ENCODE measurements at regions not wholly inside any gene's neighbourhood (a gene's known extent, or its start where the extent isn't known, plus 50 kb on each side); places are given as distances from the start of the nearest gene placed in this dataset.

DNA sequence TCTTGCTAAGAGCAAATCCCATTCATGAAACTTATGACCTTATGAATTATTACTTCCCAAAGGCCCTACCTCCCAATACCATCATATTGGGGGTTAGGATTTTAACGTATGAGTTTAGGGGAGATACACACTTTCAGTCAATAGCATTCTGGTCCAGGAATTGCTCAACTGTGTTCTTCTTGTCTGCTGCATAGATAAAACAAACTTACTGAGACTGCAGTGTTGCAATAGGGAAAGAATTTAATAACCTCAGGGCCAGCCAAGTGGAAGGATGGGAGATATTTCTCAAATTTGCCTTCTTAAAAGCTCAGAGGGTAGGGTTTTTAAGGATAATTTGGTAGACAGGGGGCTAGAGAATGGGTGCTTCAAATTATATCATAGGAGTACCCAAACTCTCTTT is 625.8 kb downstream of the OTOL1 start:
- TF ChIP-seq POLR2AphosphoS2 (conservative IDR thresholded peaks at IDR 0.05; ENCODE audit: low read length): no peak
- TF ChIP-seq, protein P1, sequence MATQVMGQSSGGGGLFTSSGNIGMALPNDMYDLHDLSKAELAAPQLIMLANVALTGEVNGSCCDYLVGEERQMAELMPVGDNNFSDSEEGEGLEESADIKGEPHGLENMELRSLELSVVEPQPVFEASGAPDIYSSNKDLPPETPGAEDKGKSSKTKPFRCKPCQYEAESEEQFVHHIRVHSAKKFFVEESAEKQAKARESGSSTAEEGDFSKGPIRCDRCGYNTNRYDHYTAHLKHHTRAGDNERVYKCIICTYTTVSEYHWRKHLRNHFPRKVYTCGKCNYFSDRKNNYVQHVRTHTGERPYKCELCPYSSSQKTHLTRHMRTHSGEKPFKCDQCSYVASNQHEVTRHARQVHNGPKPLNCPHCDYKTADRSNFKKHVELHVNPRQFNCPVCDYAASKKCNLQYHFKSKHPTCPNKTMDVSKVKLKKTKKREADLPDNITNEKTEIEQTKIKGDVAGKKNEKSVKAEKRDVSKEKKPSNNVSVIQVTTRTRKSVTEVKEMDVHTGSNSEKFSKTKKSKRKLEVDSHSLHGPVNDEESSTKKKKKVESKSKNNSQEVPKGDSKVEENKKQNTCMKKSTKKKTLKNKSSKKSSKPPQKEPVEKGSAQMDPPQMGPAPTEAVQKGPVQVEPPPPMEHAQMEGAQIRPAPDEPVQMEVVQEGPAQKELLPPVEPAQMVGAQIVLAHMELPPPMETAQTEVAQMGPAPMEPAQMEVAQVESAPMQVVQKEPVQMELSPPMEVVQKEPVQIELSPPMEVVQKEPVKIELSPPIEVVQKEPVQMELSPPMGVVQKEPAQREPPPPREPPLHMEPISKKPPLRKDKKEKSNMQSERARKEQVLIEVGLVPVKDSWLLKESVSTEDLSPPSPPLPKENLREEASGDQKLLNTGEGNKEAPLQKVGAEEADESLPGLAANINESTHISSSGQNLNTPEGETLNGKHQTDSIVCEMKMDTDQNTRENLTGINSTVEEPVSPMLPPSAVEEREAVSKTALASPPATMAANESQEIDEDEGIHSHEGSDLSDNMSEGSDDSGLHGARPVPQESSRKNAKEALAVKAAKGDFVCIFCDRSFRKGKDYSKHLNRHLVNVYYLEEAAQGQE (IDR thresholded peaks at IDR 0.05): no peak
- TF ChIP-seq RAD21 (conservative IDR thresholded peaks at IDR 0.05 in 1 of 2, IDR thresholded peaks at IDR 0.05 in 1 of 2): no peak
- TF ChIP-seq RFX5 (IDR thresholded peaks at IDR 0.05): no peak
- 0 out of 4 replicates have a peak, but pooled peaks have one; percentile 23 to 30 for TF ChIP-seq CEBPB (IDR thresholded peaks at IDR 0.05)
- no peak for TF ChIP-seq POLR2A (IDR thresholded peaks at IDR 0.05; ENCODE audit: low read length)
- TF ChIP-seq, protein P2, sequence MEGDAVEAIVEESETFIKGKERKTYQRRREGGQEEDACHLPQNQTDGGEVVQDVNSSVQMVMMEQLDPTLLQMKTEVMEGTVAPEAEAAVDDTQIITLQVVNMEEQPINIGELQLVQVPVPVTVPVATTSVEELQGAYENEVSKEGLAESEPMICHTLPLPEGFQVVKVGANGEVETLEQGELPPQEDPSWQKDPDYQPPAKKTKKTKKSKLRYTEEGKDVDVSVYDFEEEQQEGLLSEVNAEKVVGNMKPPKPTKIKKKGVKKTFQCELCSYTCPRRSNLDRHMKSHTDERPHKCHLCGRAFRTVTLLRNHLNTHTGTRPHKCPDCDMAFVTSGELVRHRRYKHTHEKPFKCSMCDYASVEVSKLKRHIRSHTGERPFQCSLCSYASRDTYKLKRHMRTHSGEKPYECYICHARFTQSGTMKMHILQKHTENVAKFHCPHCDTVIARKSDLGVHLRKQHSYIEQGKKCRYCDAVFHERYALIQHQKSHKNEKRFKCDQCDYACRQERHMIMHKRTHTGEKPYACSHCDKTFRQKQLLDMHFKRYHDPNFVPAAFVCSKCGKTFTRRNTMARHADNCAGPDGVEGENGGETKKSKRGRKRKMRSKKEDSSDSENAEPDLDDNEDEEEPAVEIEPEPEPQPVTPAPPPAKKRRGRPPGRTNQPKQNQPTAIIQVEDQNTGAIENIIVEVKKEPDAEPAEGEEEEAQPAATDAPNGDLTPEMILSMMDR (IDR thresholded peaks at IDR 0.05): no peak

Measured in A549 (cell line).